ENCODE measurements at regions not wholly inside any gene's neighbourhood (a gene's known extent, or its start where the extent isn't known, plus 50 kb on each side); places are given as distances from the start of the nearest gene placed in this dataset.

DNA sequence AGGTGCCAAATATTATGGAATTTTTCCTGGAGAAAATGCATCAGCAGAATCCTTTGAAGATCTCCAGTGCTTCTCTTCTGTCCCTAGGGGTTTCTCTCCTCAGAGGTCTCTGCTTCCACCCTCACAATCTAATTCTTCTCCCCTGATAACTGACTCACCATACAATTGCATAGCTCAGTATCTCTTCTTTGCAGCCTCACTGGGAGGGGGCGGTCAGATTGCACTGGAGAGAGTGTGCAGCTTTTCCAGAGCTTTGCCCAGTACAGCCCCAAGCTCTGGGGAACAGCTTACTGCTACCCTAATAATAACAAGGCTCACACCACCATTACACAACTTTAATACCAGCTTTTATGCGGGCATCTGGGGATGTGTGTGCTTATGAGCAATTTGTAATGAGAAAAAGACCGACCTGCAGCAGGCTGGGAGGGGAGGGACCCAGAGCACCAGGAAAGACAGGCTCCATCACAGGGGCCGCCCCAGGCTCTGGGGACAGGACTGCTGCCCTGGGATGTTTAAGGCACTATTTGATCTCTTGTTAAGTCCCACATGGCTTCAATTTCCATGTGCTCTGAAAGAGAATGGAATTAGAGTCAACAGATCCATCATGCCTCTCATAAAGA, 276.6 kb upstream of the SIX2 start:
- TF ChIP-seq, protein P1, sequence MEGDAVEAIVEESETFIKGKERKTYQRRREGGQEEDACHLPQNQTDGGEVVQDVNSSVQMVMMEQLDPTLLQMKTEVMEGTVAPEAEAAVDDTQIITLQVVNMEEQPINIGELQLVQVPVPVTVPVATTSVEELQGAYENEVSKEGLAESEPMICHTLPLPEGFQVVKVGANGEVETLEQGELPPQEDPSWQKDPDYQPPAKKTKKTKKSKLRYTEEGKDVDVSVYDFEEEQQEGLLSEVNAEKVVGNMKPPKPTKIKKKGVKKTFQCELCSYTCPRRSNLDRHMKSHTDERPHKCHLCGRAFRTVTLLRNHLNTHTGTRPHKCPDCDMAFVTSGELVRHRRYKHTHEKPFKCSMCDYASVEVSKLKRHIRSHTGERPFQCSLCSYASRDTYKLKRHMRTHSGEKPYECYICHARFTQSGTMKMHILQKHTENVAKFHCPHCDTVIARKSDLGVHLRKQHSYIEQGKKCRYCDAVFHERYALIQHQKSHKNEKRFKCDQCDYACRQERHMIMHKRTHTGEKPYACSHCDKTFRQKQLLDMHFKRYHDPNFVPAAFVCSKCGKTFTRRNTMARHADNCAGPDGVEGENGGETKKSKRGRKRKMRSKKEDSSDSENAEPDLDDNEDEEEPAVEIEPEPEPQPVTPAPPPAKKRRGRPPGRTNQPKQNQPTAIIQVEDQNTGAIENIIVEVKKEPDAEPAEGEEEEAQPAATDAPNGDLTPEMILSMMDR (IDR thresholded peaks at IDR 0.05 in 8 of 11, conservative IDR thresholded peaks at IDR 0.05 in 3 of 11), result no peak
- no peak for TF ChIP-seq POLR2A (IDR thresholded peaks at IDR 0.05)

Measured in spleen (tissue), 7 donors.